H1 (cell line): ENCODE measurements at regions not wholly inside any gene's neighbourhood (a gene's known extent, or its start where the extent isn't known, plus 50 kb on each side); places are given as distances from the start of the nearest gene placed in this dataset.

Experiments used
- CTCF ChIA-PET: fragments of 300-600 bp; sonication (Branson Sonifier 250); formaldehyde crosslinking; loops from one replicate; lab custom pipeline; 2021; ENCODE audit not compliant: partially characterized antibody; lab: Charles Lee
- POLR2A ChIA-PET: fragments of 300-600 bp; sonication (Branson Sonifier 250); formaldehyde crosslinking; loops from one replicate; lab custom pipeline; 2021; ENCODE audit warnings: inconsistent platforms; ENCODE audit not compliant: partially characterized antibody; lab: Charles Lee
- DNase-seq, 2 experiments: peaks; one replicate each; pipeline versions ENCODE4 v3.0.0 to v3.0.0-alpha.2; 2010 to 2022; ENCODE audit warnings: low spot score in 2 of 2, low read depth in 1 of 2, mixed read lengths in 1 of 2
- FAIRE-seq: peaks from 2 replicates; lab custom pipeline; 2011; peaks lifted over from hg19 to GRCh38; lab: Jason Lieb, UNC
- H2AFZ ChIP-seq: 2 replicates; pipeline ENCODE4 v1.8.1; 2012; ENCODE audit warnings: low read length, inconsistent platforms
- H2AK5ac ChIP-seq: 2 replicates; pipeline ENCODE4 v1.6.1; 2013; ENCODE audit warnings: low read depth, low read length
- H2BK120ac ChIP-seq: replicated peaks from 2 replicates; pipeline ENCODE3; 2013; ENCODE audit warnings: low read depth, low read length, inconsistent platforms
- H2BK12ac ChIP-seq: 2 replicates; pipeline ENCODE4 v1.6.1; 2013; ENCODE audit warnings: low read depth, low read length
- H2BK15ac ChIP-seq: 2 replicates; pipeline ENCODE4 v1.6.1; 2013; ENCODE audit warnings: low read length
- H2BK20ac ChIP-seq: 2 replicates; pipeline ENCODE4 v1.6.1; 2013; ENCODE audit warnings: low read length
- H2BK5ac ChIP-seq: 2 replicates; pipeline ENCODE4 v1.6.1; 2013; ENCODE audit warnings: low read depth, low read length
- H3K14ac ChIP-seq: 2 replicates; pipeline ENCODE4 v1.6.1; 2013; ENCODE audit warnings: inconsistent platforms; ENCODE audit not compliant: insufficient read length
- H3K18ac ChIP-seq: 2 replicates; pipeline ENCODE4 v1.6.1; 2013; ENCODE audit warnings: low read length; ENCODE audit errors: extremely low read depth
- H3K23ac ChIP-seq: 2 replicates; pipeline ENCODE4 v1.6.1; 2013; ENCODE audit warnings: inconsistent platforms; ENCODE audit not compliant: insufficient read length
- H3K23me2 ChIP-seq: 2 replicates; pipeline ENCODE4 v1.6.1; 2013; ENCODE audit warnings: low read depth, low read length
- H3K27ac ChIP-seq: 2 replicates; pipeline ENCODE4 v1.6.1; 2011; ENCODE audit warnings: low read depth, low read length, inconsistent platforms
- H3K27me3 ChIP-seq, 4 experiments: replicated peaks in 1 of 4; 1 replicate in 1 of 4; 2 replicates in 3 of 4; pipeline versions ENCODE4 v1.6.1 to v1.8.1; 2011 to 2013; ENCODE audit warnings: low read length in 3 of 4, mild to moderate bottlenecking in 3 of 4, inconsistent platforms in 2 of 4, mixed read lengths in 2 of 4, moderate library complexity in 1 of 4; ENCODE audit not compliant: control insufficient read depth in 3 of 4, insufficient read depth in 3 of 4; ENCODE audit errors: extremely low read depth in 1 of 4
- H3K36me3 ChIP-seq, 4 experiments: 2 replicates each; pipeline versions ENCODE4 v1.6.1 to v1.8.1; 2011 to 2013; ENCODE audit warnings: mild to moderate bottlenecking in 4 of 4, low read length in 3 of 4, moderate library complexity in 2 of 4, control low read depth in 1 of 4, inconsistent platforms in 1 of 4; ENCODE audit not compliant: insufficient read depth in 4 of 4, control insufficient read depth in 2 of 4
- H3K4ac ChIP-seq: replicated peaks from 2 replicates; pipeline ENCODE3; 2013; ENCODE audit warnings: low read length, low read depth, mixed read lengths, inconsistent platforms; ENCODE audit not compliant: insufficient read length
- H3K4me1 ChIP-seq, 4 experiments: replicated peaks in 1 of 4; 1 replicate in 1 of 4; 2 replicates in 3 of 4; pipeline versions ENCODE4 v1.6.1 to v1.8.1; 2011 to 2013; ENCODE audit warnings: low read length in 3 of 4, inconsistent platforms in 2 of 4, mixed read lengths in 1 of 4; ENCODE audit not compliant: insufficient read depth in 4 of 4, control insufficient read depth in 3 of 4
- H3K4me2 ChIP-seq, 2 experiments: 2 replicates each; pipeline versions ENCODE4 v1.6.1 to v1.8.1; 2011 to 2013; ENCODE audit warnings: low read depth in 2 of 2, low read length in 2 of 2, control low read depth in 1 of 2, inconsistent platforms in 1 of 2, mild to moderate bottlenecking in 1 of 2; ENCODE audit not compliant: insufficient read depth in 1 of 2
- H3K4me3 ChIP-seq, 4 experiments: fragments of 200-600, 300-600 bp in 1 of 4; sonication (generic), shearing (Covaris generic), sonication (Bioruptor Twin) in 1 of 4; 2 replicates each; pipeline versions ENCODE4 v1.5.1 to v1.8.1; 2011 to 2016; ENCODE audit warnings: low read length in 4 of 4, low read depth in 3 of 4, control low read depth in 2 of 4, inconsistent platforms in 2 of 4, mild to moderate bottlenecking in 2 of 4, mixed read lengths in 1 of 4, moderate library complexity in 1 of 4; ENCODE audit not compliant: insufficient read depth in 2 of 4; ENCODE audit errors: extremely low read depth in 1 of 4
- H3K56ac ChIP-seq: replicated peaks from 2 replicates; pipeline ENCODE3; 2013; ENCODE audit warnings: low read depth, mild to moderate bottlenecking, mixed read lengths, low read length, inconsistent platforms; ENCODE audit not compliant: insufficient read length
- H3K79me1 ChIP-seq: 2 replicates; pipeline ENCODE4 v1.6.1; 2013; ENCODE audit warnings: low read depth, low read length, control low read depth
- H3K79me2 ChIP-seq, 2 experiments: 2 replicates each; pipeline versions ENCODE4 v1.6.1 to v1.8.1; 2012 to 2013; ENCODE audit warnings: low read length in 2 of 2, mild to moderate bottlenecking in 2 of 2, inconsistent platforms in 1 of 2; ENCODE audit not compliant: insufficient read depth in 2 of 2, control insufficient read depth in 1 of 2
- H3K9ac ChIP-seq, 4 experiments: replicated peaks in 1 of 4; 1 replicate in 1 of 4; 2 replicates in 3 of 4; pipeline versions ENCODE4 v1.6.1 to v1.8.1; 2011 to 2013; ENCODE audit warnings: low read depth in 3 of 4, low read length in 3 of 4, control low read depth in 2 of 4, mild to moderate bottlenecking in 2 of 4, moderate library complexity in 2 of 4, inconsistent platforms in 1 of 4; ENCODE audit errors: extremely low read depth in 1 of 4
- H3K9me3 ChIP-seq, 2 experiments: 2 replicates each; pipeline versions ENCODE4 v1.6.1 to v1.8.1; 2012 to 2013; ENCODE audit warnings: mild to moderate bottlenecking in 2 of 2, moderate library complexity in 2 of 2, control low read depth in 1 of 2, inconsistent platforms in 1 of 2, low read depth in 1 of 2, low read length in 1 of 2, mixed read lengths in 1 of 2; ENCODE audit not compliant: insufficient read depth in 2 of 2
- H4K20me1 ChIP-seq, 2 experiments: replicated peaks in 1 of 2; 2 replicates each; pipeline versions ENCODE3 to v1.8.1; 2011 to 2013; ENCODE audit warnings: inconsistent platforms in 2 of 2, low read length in 2 of 2, mild to moderate bottlenecking in 1 of 2; ENCODE audit not compliant: insufficient read depth in 2 of 2, control insufficient read depth in 1 of 2
- H4K5ac ChIP-seq: 2 replicates; pipeline ENCODE4 v1.6.1; 2013; ENCODE audit warnings: low read length, low read depth, mixed read lengths, inconsistent platforms; ENCODE audit not compliant: insufficient read length
- H4K8ac ChIP-seq: 2 replicates; pipeline ENCODE4 v1.8.0; 2013; ENCODE audit warnings: mild to moderate bottlenecking, moderate library complexity, low read length, inconsistent platforms; ENCODE audit not compliant: insufficient read depth; ENCODE audit errors: extremely low read depth
- H4K91ac ChIP-seq: replicated peaks from 2 replicates; pipeline ENCODE3; 2013; ENCODE audit warnings: low read length, mixed read lengths, inconsistent platforms; ENCODE audit not compliant: insufficient read length
- CREB1 ChIP-seq: IDR thresholded peaks from 2 replicates; pipeline ENCODE4 v1.6.1; 2012; ENCODE audit warnings: inconsistent platforms
- CTCF ChIP-seq, 3 experiments: IDR thresholded peaks; 1 replicate in 2 of 3; 2 replicates in 1 of 3; pipeline versions ENCODE4 v1.5.1 to v1.6.1; 2011; ENCODE audit warnings: low read length in 3 of 3, mild to moderate bottlenecking in 3 of 3, inconsistent platforms in 2 of 3, low read depth in 1 of 3, moderate library complexity in 1 of 3; ENCODE audit not compliant: insufficient read depth in 1 of 3; ENCODE audit errors: control extremely low read depth in 1 of 3
- GABPA ChIP-seq: IDR thresholded peaks from 2 replicates; pipeline ENCODE4 v1.6.1; 2011; ENCODE audit warnings: mild to moderate bottlenecking, low read length, moderate library complexity, borderline replicate concordance; ENCODE audit not compliant: insufficient read depth
- HDAC2 ChIP-seq, 2 experiments: fragments of 300-600 bp in 1 of 2; sonication (generic) in 1 of 2; IDR thresholded peaks; 2 replicates each; pipeline ENCODE4 v1.6.1; 2011 to 2012; ENCODE audit warnings: low read depth in 2 of 2, low read length in 2 of 2, mild to moderate bottlenecking in 2 of 2, moderate library complexity in 2 of 2, borderline replicate concordance in 1 of 2, inconsistent platforms in 1 of 2
- PHF8 ChIP-seq: fragments of 200-600 bp; sonication (generic); conservative IDR thresholded peaks from 2 replicates; pipeline ENCODE4 v1.7.1; 2012; ENCODE audit warnings: low read depth, mild to moderate bottlenecking, inconsistent platforms, low read length, moderate library complexity
- RAD21 ChIP-seq, 2 experiments: IDR thresholded peaks in 1 of 2; conservative IDR thresholded peaks in 1 of 2; 2 replicates each; pipeline ENCODE4 v1.6.1; 2011; ENCODE audit warnings: low read depth in 2 of 2, low read length in 2 of 2, improper control_type of control experiment in 1 of 2, inconsistent platforms in 1 of 2, mild to moderate bottlenecking in 1 of 2, moderate library complexity in 1 of 2
- TAF7 ChIP-seq: optimal IDR thresholded peaks from 2 replicates; pipeline ENCODE3; 2011; ENCODE audit warnings: low read depth, mild to moderate bottlenecking, inconsistent platforms, low read length, moderate library complexity, borderline replicate concordance
- TEAD4 ChIP-seq: IDR thresholded peaks from 2 replicates; pipeline ENCODE4 v1.6.1; 2012; ENCODE audit warnings: low read depth, low read length, inconsistent platforms, mixed read lengths
- USF2 ChIP-seq: IDR thresholded peaks from 2 replicates; pipeline ENCODE4 v1.6.1; 2011; ENCODE audit warnings: low read length, improper control_type of control experiment
- WGBS, 2 experiments: shearing (Covaris generic) in 1 of 2; methylation state at CpG; one replicate each; pipeline versions ENCODE4 v1.1.6 to v1.1.7; 2013 to 2015; ENCODE audit warnings: low lambda C conversion rate in 2 of 2, mixed read lengths in 2 of 2, inconsistent platforms in 1 of 2, low coverage in 1 of 2, missing lambda C conversion rate in 1 of 2; ENCODE audit not compliant: insufficient replicate concordance in 2 of 2, insufficient coverage in 1 of 2, insufficient read length in 1 of 2; ENCODE audit errors: extremely low coverage in 1 of 2, missing lambda C conversion rate in 1 of 2; 5-methylcytosine and 5-hydroxymethylcytosine counted together

GRCh38 chr2:205889114-205889513 is 196.9 kb downstream of the INO80D start:
- no peak overlapping the region for H3K23ac ChIP-seq
- DNase-seq: no peak
- H3K14ac ChIP-seq: no peak overlapping the region
- 87% methylated on average over 3 of the region's 3 CpGs; no CpG with 5 or more reads in 1 of the 2 experiments for WGBS, 2 experiments
- no peaks in the 10 kb centered on the region for H4K20me1 ChIP-seq
- no peak overlapping the region for H3K4me2 ChIP-seq
- no peak overlapping the region; the same call in 1 of the 2 replicates for H4K8ac ChIP-seq
- H2BK5ac ChIP-seq: no peak overlapping the region
- H3K9ac ChIP-seq: no peak overlapping the region
- no peaks in the 10 kb centered on the region; a peak in 1 of 7 replicates for H3K4me1 ChIP-seq
- no peak overlapping the region for H2AK5ac ChIP-seq
- H3K27ac ChIP-seq: no peak overlapping the region
- no peak for FAIRE-seq
- no peak overlapping the region for H2BK120ac ChIP-seq
- no peak overlapping the region for H3K4ac ChIP-seq
- peaks cover 0 to 3% of the 10 kb centered on the region in 2 experiments; a peak in 1 of 4 replicates for H3K9me3 ChIP-seq
- ChIA-PET CTCF (interaction anchor here (0.6 to 7.5 kb wide), 7 partner anchors 9 to 125 kb away, joined by 3 to 185 read pairs (median 3); no protein-coding TSS in a partner anchor), POLR2A (interaction anchor here (0.7 to 1.1 kb wide), 2 partner anchors 8 to 9 kb away, joined by 3 read pairs; no protein-coding TSS in a partner anchor)
- H3K36me3 ChIP-seq: no peaks in the 10 kb centered on the region
- H2BK12ac ChIP-seq: no peak overlapping the region
- H3K79me1 ChIP-seq: no peaks in the 10 kb centered on the region
- H3K23me2 ChIP-seq: no peaks in the 10 kb centered on the region; the same call in 1 of the 2 replicates
- H3K18ac ChIP-seq: no peak overlapping the region
- H4K91ac ChIP-seq: no peak overlapping the region
- H3K79me2 ChIP-seq: no peaks in the 10 kb centered on the region
- no peak overlapping the region for H2BK15ac ChIP-seq
- no peak overlapping the region for H2BK20ac ChIP-seq
- no peak overlapping the region for H3K4me3 ChIP-seq
- no peak overlapping the region for H4K5ac ChIP-seq
- no peak overlapping the region for H3K56ac ChIP-seq
- no peaks in the 10 kb centered on the region for H3K27me3 ChIP-seq
- no peak overlapping the region for H2AFZ ChIP-seq
- TF ChIP-seq RAD21 (IDR thresholded peaks at IDR 0.05 in 1 of 2, conservative IDR thresholded peaks at IDR 0.05 in 1 of 2; ENCODE audit: low read depth in 2 of 2, low read length in 2 of 2) (no peak), TEAD4 (no peak), CTCF (IDR thresholded peaks at IDR 0.05; ENCODE audit: control extremely low read depth in 1 of 3, insufficient read depth in 1 of 3, low read depth in 1 of 3, low read length in 3 of 3) (no peak), GABPA (no peak), TAF7 (no peak), PHF8 (no peak), CREB1 (no peak), USF2 (no peak), HDAC2 (IDR thresholded peaks at IDR 0.05; ENCODE audit: borderline replicate concordance in 1 of 2, low read depth in 2 of 2, low read length in 2 of 2) (no peak)
